ENCODE measurements at regions not wholly inside any gene's neighbourhood (a gene's known extent, or its start where the extent isn't known, plus 50 kb on each side); places are given as distances from the start of the nearest gene placed in this dataset.

GRCh38 chr13:110773480-110773879 is 60.0 kb downstream of the ING1 start:
- no peak for DNase-seq

- DNase-seq: no peak
These were observed 60.6 kb downstream of the ING1 start for GRCh38 chr13:110774051-110774450.

- no peak for DNase-seq
These were observed 61.0 kb downstream of the ING1 start for GRCh38 chr13:110774490-110774889.

GRCh38 chr13:110775576-110775975 is 62.1 kb downstream of the ING1 start:
- DNase-seq: no peak

GRCh38 chr13:110777251-110777820 is 63.8 kb downstream of the ING1 start:
- no peak for DNase-seq

- DNase-seq: no peak
These were observed 65.5 kb downstream of the ING1 start for GRCh38 chr13:110779022-110779421.

GRCh38 chr13:110780422-110780821 is 66.9 kb downstream of the ING1 start:
- DNase-seq: no peak

- DNase-seq: no peak
These were observed 68.7 kb downstream of the ING1 start for GRCh38 chr13:110782185-110782584.

GRCh38 chr13:110784704-110785103 is 71.2 kb downstream of the ING1 start:
- DNase-seq: no peak

- no peak for DNase-seq
These were observed 75.3 kb downstream of the ING1 start for GRCh38 chr13:110788778-110789177.

GRCh38 chr13:110789871-110790270 is 76.4 kb downstream of the ING1 start:
- no peak for DNase-seq

GRCh38 chr13:110790371-110790770 is 76.9 kb downstream of the ING1 start:
- no peak for DNase-seq

GRCh38 chr13:110794209-110794608 is 80.7 kb downstream of the ING1 start:
- DNase-seq: no peak

GRCh38 chr13:110797230-110797877 is 83.9 kb downstream of the ING1 start:
- DNase-seq: no peak

GRCh38 chr13:110798081-110798994 is 84.8 kb downstream of the ING1 start:
- DNase-seq: no peak

GRCh38 chr13:110799246-110800236 is 86.0 kb downstream of the ING1 start:
- no peak for DNase-seq

- DNase-seq: no peak
These were observed 87.5 kb downstream of the ING1 start for GRCh38 chr13:110801044-110801443.

GRCh38 chr13:110802260-110802659 is 88.8 kb downstream of the ING1 start:
- DNase-seq: no peak

GRCh38 chr13:110806636-110807035 is 93.1 kb downstream of the ING1 start:
- no peak for DNase-seq

- DNase-seq: no peak
These were observed 94.0 kb downstream of the ING1 start for GRCh38 chr13:110807546-110807945.

- DNase-seq: no peak
These were observed 94.6 kb downstream of the ING1 start for GRCh38 chr13:110808138-110808537.

- DNase-seq: no peak
These were observed 96.5 kb downstream of the ING1 start for GRCh38 chr13:110809871-110810486.

All from bone marrow (tissue), 2 donors.